ENCODE measurements at regions not wholly inside any gene's neighbourhood (a gene's known extent, or its start where the extent isn't known, plus 50 kb on each side); places are given as distances from the start of the nearest gene placed in this dataset.

- Mint-ChIP-seq H3K27me3 (ENCODE audit: unreplicated experiment) (no peaks in the 10 kb centered on the region), H3K36me3 (ENCODE audit: unreplicated experiment) (no peaks in the 10 kb centered on the region), H3K9me3 (ENCODE audit: unreplicated experiment) (no peaks in the 10 kb centered on the region), H3K27ac (ENCODE audit: unreplicated experiment) (no peak overlapping the region), H3K4me3 (ENCODE audit: unreplicated experiment) (no peak overlapping the region), H3K4me1 (ENCODE audit: low read depth, unreplicated experiment) (no peaks in the 10 kb centered on the region)
- no peak for DNase-seq
- no peak for TF ChIP-seq CTCF (IDR thresholded peaks at IDR 0.05; ENCODE audit: partially characterized antibody, unreplicated experiment)
These were observed 1555.4 kb upstream of the ADGRL3 start for GRCh38 chr4:59644765-59645164.

GRCh38 chr4:59646082-59646481 lies 1554.0 kb upstream of the ADGRL3 start:
- no peak for DNase-seq
- no peaks in the 10 kb centered on the region for H3K4me1 Mint-ChIP-seq (ENCODE audit: low read depth, unreplicated experiment)
- TF ChIP-seq CTCF (IDR thresholded peaks at IDR 0.05; ENCODE audit: partially characterized antibody, unreplicated experiment): no peak

GRCh38 chr4:59647011-59647410 lies 1553.1 kb upstream of the ADGRL3 start:
- Mint-ChIP-seq H3K4me1 (ENCODE audit: low read depth, unreplicated experiment) (no peaks in the 10 kb centered on the region), H3K4me3 (ENCODE audit: unreplicated experiment) (no peak overlapping the region), H3K27me3 (ENCODE audit: unreplicated experiment) (no peaks in the 10 kb centered on the region), H3K27ac (ENCODE audit: unreplicated experiment) (no peak overlapping the region), H3K9me3 (ENCODE audit: unreplicated experiment) (peaks cover under 1% of the 10 kb centered on the region), H3K36me3 (ENCODE audit: unreplicated experiment) (no peaks in the 10 kb centered on the region)
- no peak for DNase-seq
- no peak for TF ChIP-seq CTCF (IDR thresholded peaks at IDR 0.05; ENCODE audit: partially characterized antibody, unreplicated experiment)

More at GRCh38 chr4:59646082-59646481, 1554.0 kb upstream of the ADGRL3 start:
- Mint-ChIP-seq H3K9me3 (ENCODE audit: unreplicated experiment) (no peaks in the 10 kb centered on the region), H3K27ac (ENCODE audit: unreplicated experiment) (no peak overlapping the region), H3K4me3 (ENCODE audit: unreplicated experiment) (no peak overlapping the region), H3K36me3 (ENCODE audit: unreplicated experiment) (no peaks in the 10 kb centered on the region), H3K27me3 (ENCODE audit: unreplicated experiment) (no peaks in the 10 kb centered on the region)

GRCh38 chr4:59647500-59647899 lies 1552.6 kb upstream of the ADGRL3 start:
- no peak overlapping the region for H3K4me3 Mint-ChIP-seq (ENCODE audit: unreplicated experiment)
- no peak overlapping the region for H3K27ac Mint-ChIP-seq (ENCODE audit: unreplicated experiment)
- no peaks in the 10 kb centered on the region for H3K27me3 Mint-ChIP-seq (ENCODE audit: unreplicated experiment)
- H3K36me3 Mint-ChIP-seq (ENCODE audit: unreplicated experiment): no peaks in the 10 kb centered on the region
- TF ChIP-seq CTCF (IDR thresholded peaks at IDR 0.05; ENCODE audit: partially characterized antibody, unreplicated experiment): no peak
- DNase-seq: no peak
- peaks cover 3% of the 10 kb centered on the region for H3K9me3 Mint-ChIP-seq (ENCODE audit: unreplicated experiment)
- H3K4me1 Mint-ChIP-seq (ENCODE audit: low read depth, unreplicated experiment): no peaks in the 10 kb centered on the region

- H3K4me1 Mint-ChIP-seq (ENCODE audit: low read depth, unreplicated experiment): peaks cover 2% of the 10 kb centered on the region
- no peak overlapping the region for H3K4me3 Mint-ChIP-seq (ENCODE audit: unreplicated experiment)
- H3K9me3 Mint-ChIP-seq (ENCODE audit: unreplicated experiment): peaks cover 3% of the 10 kb centered on the region
- no peak overlapping the region for H3K27ac Mint-ChIP-seq (ENCODE audit: unreplicated experiment)
- H3K36me3 Mint-ChIP-seq (ENCODE audit: unreplicated experiment): peaks cover 4% of the 10 kb centered on the region
- H3K27me3 Mint-ChIP-seq (ENCODE audit: unreplicated experiment): no peaks in the 10 kb centered on the region
- no peak for TF ChIP-seq CTCF (IDR thresholded peaks at IDR 0.05; ENCODE audit: partially characterized antibody, unreplicated experiment)
- DNase-seq: no peak
These were observed 1549.3 kb upstream of the ADGRL3 start for GRCh38 chr4:59650861-59651260.
